Liver (tissue), 8 donors: ENCODE measurements at regions not wholly inside any gene's neighbourhood (a gene's known extent, or its start where the extent isn't known, plus 50 kb on each side); places are given as distances from the start of the nearest gene placed in this dataset.

Experiments used
- DNase-seq: peaks from one replicate; pipeline ENCODE4 v3.0.0-alpha.2; 2017; ENCODE audit warnings: low spot score
- H3K27ac ChIP-seq, 2 donors: one replicate each; pipeline ENCODE4 v1.7.0; 2013; ENCODE audit warnings: inconsistent platforms in 2 of 2, low read length in 2 of 2, control low read depth in 1 of 2, low read depth in 1 of 2, mild to moderate bottlenecking in 1 of 2
- H3K27me3 ChIP-seq, 4 donors: one replicate each; pipeline versions ENCODE4 v1.6.1 to v1.7.0; 2013; ENCODE audit warnings: low read length in 3 of 4, inconsistent platforms in 1 of 4, mild to moderate bottlenecking in 1 of 4, moderate library complexity in 1 of 4; ENCODE audit not compliant: control insufficient read depth in 4 of 4, insufficient read depth in 4 of 4
- H3K36me3 ChIP-seq, 4 donors: one replicate each; pipeline versions ENCODE4 v1.6.1 to v1.7.0; 2013; ENCODE audit warnings: low read length in 3 of 4, mild to moderate bottlenecking in 3 of 4, low read depth in 1 of 4, moderate library complexity in 1 of 4; ENCODE audit not compliant: control insufficient read depth in 4 of 4, insufficient read depth in 3 of 4
- H3K4me1 ChIP-seq, 4 donors: one replicate each; pipeline versions ENCODE4 v1.6.1 to v1.7.0; 2013; ENCODE audit warnings: low read length in 3 of 4, mild to moderate bottlenecking in 3 of 4, moderate library complexity in 1 of 4; ENCODE audit not compliant: control insufficient read depth in 4 of 4, insufficient read depth in 4 of 4
- H3K4me3 ChIP-seq, 3 donors: one replicate each; pipeline versions ENCODE4 v1.6.1 to v1.7.0; 2013; ENCODE audit warnings: low read length in 3 of 3, control low read depth in 1 of 3, low read depth in 1 of 3, mild to moderate bottlenecking in 1 of 3
- H3K9ac ChIP-seq, 2 donors: one replicate each; pipeline ENCODE4 v1.7.0; 2013; ENCODE audit warnings: low read length in 2 of 2, mild to moderate bottlenecking in 2 of 2, moderate library complexity in 2 of 2, control low read depth in 1 of 2, low read depth in 1 of 2
- H3K9me3 ChIP-seq, 4 donors: one replicate each; pipeline versions ENCODE4 v1.6.1 to v1.7.0; 2013; ENCODE audit warnings: low read length in 3 of 4; ENCODE audit not compliant: control insufficient read depth in 4 of 4
- ATF3 ChIP-seq: IDR thresholded peaks from 2 replicates; pipeline ENCODE4 v1.6.1; 2016; ENCODE audit warnings: antibody characterized with exemption
- CTCF ChIP-seq: fragments of 150-350 bp; IDR thresholded peaks from 2 replicates; pipeline ENCODE4 v1.5.1; 2017; ENCODE audit warnings: improper control_type of control experiment, low read depth, low read length; ENCODE audit not compliant: missing input control
- EGR1 ChIP-seq, 2 donors: IDR thresholded peaks; 2 replicates each; pipeline ENCODE4 v1.6.1; 2016 to 2018; ENCODE audit warnings: antibody characterized with exemption in 2 of 2, low read depth in 2 of 2
- FOXA1 ChIP-seq: IDR thresholded peaks from 2 replicates; pipeline ENCODE4 v1.6.1; 2016; ENCODE audit warnings: antibody characterized with exemption
- FOXA2 ChIP-seq: IDR thresholded peaks from 2 replicates; pipeline ENCODE4 v1.6.1; 2016; ENCODE audit warnings: antibody characterized with exemption
- GABPA ChIP-seq, 2 donors: IDR thresholded peaks in 1 of 2; conservative IDR thresholded peaks in 1 of 2; 2 replicates each; pipeline ENCODE4 v1.6.1; 2016; ENCODE audit warnings: antibody characterized with exemption in 2 of 2, mild to moderate bottlenecking in 1 of 2, moderate library complexity in 1 of 2
- HNF4A ChIP-seq, 2 donors: conservative IDR thresholded peaks; 2 replicates each; pipeline ENCODE4 v1.6.1; 2016; ENCODE audit warnings: antibody characterized with exemption in 2 of 2, mild to moderate bottlenecking in 2 of 2
- HNF4G ChIP-seq: IDR thresholded peaks from 2 replicates; pipeline ENCODE4 v1.6.1; 2016; ENCODE audit warnings: antibody characterized with exemption
- JUND ChIP-seq, 2 donors: IDR thresholded peaks; 2 replicates each; pipeline ENCODE4 v1.6.1; 2016; ENCODE audit warnings: antibody characterized with exemption in 2 of 2
- MAX ChIP-seq: IDR thresholded peaks from 2 replicates; pipeline ENCODE4 v1.6.1; 2016; ENCODE audit warnings: antibody characterized with exemption
- RAD21 ChIP-seq, 2 donors: IDR thresholded peaks; 2 replicates each; pipeline ENCODE4 v1.6.1; 2016; ENCODE audit warnings: antibody characterized with exemption in 2 of 2, mild to moderate bottlenecking in 2 of 2
- REST ChIP-seq: IDR thresholded peaks from 2 replicates; pipeline ENCODE4 v1.6.1; 2016; ENCODE audit warnings: antibody characterized with exemption, mild to moderate bottlenecking
- RXRA ChIP-seq, 2 donors: IDR thresholded peaks; 2 replicates each; pipeline ENCODE4 v1.6.1; 2017 to 2018; ENCODE audit warnings: antibody characterized with exemption in 2 of 2, mild to moderate bottlenecking in 1 of 2
- SP1 ChIP-seq: IDR thresholded peaks from 2 replicates; pipeline ENCODE4 v1.6.1; 2018; ENCODE audit warnings: antibody characterized with exemption, mild to moderate bottlenecking
- TAF1 ChIP-seq: conservative IDR thresholded peaks from 2 replicates; pipeline ENCODE4 v1.6.1; 2016; ENCODE audit warnings: antibody characterized with exemption, mild to moderate bottlenecking
- YY1 ChIP-seq: IDR thresholded peaks from 2 replicates; pipeline ENCODE4 v1.6.1; 2016; ENCODE audit warnings: antibody characterized with exemption, mild to moderate bottlenecking
- ZBTB33 ChIP-seq: IDR thresholded peaks from 2 replicates; pipeline ENCODE4 v1.6.1; 2016; ENCODE audit warnings: antibody characterized with exemption
- WGBS: extraction: QIAGEN DNeasy Blood & Tissue Kit; methylation state at CpG from one replicate; pipeline ENCODE4 v1.1.7; 2013; 5-methylcytosine and 5-hydroxymethylcytosine counted together
- donor health status: healthy.
- donor health status: healthy.
- donor health status: healthy.
- donor health status: healthy.
- donor health status: healthy.

GRCh38 chr20:20881808-20882207, 169.4 kb upstream of the RALGAPA2 start:
- peaks cover 0 to 5% (median 0%) of the 10 kb centered on the region in 4 donors for H3K27me3 ChIP-seq
- peaks cover 0 to 2% (median 0%) of the 10 kb centered on the region in 4 donors for H3K9me3 ChIP-seq
- no peak overlapping the region for H3K9ac ChIP-seq
- H3K36me3 ChIP-seq = no peaks in the 10 kb centered on the region
- WGBS = 83% methylated on average over 2 of the region's 2 CpGs
- no peak for DNase-seq
- no peak overlapping the region for H3K4me3 ChIP-seq
- TF ChIP-seq FOXA1 = no peak
- TF ChIP-seq ATF3 = no peak
- no peak for TF ChIP-seq CTCF
- TF ChIP-seq HNF4A (conservative IDR thresholded peaks at IDR 0.05) = no peak
- no peak for TF ChIP-seq ZBTB33
- TF ChIP-seq RXRA (IDR thresholded peaks at IDR 0.05) = no peak
- no peak for TF ChIP-seq RAD21 (IDR thresholded peaks at IDR 0.05)
- TF ChIP-seq YY1 = no peak
- TF ChIP-seq GABPA (IDR thresholded peaks at IDR 0.05 in 1 of 2, conservative IDR thresholded peaks at IDR 0.05 in 1 of 2) = no peak
- no peak for TF ChIP-seq SP1
- no peak for TF ChIP-seq EGR1 (IDR thresholded peaks at IDR 0.05; ENCODE audit: low read depth in 2 of 2)
- TF ChIP-seq REST = no peak
- TF ChIP-seq HNF4G = no peak
- TF ChIP-seq MAX = no peak
- TF ChIP-seq TAF1 = no peak
- H3K4me1 ChIP-seq = no peaks in the 10 kb centered on the region
- H3K27ac ChIP-seq = no peak overlapping the region

- Histone ChIP-seq H3K9ac (no peak overlapping the region), H3K4me3 (no peak overlapping the region), H3K27me3 (peaks cover 0 to 5% (median 1%) of the 10 kb centered on the region in 4 donors), H3K27ac (no peak overlapping the region), H3K36me3 (no peaks in the 10 kb centered on the region), H3K9me3 (peaks cover 0 to 2% (median 0%) of the 10 kb centered on the region in 4 donors), H3K4me1 (no peaks in the 10 kb centered on the region)
- DNase-seq = no peak
- WGBS = 66% methylated on average over 2 of the region's 2 CpGs
- TF ChIP-seq FOXA1 (no peak), JUND (IDR thresholded peaks at IDR 0.05) (no peak), RAD21 (IDR thresholded peaks at IDR 0.05) (no peak), GABPA (IDR thresholded peaks at IDR 0.05 in 1 of 2, conservative IDR thresholded peaks at IDR 0.05 in 1 of 2) (no peak), CTCF (no peak), HNF4G (no peak), EGR1 (IDR thresholded peaks at IDR 0.05; ENCODE audit: low read depth in 2 of 2) (no peak), REST (no peak), TAF1 (no peak), MAX (no peak), HNF4A (conservative IDR thresholded peaks at IDR 0.05) (no peak), FOXA2 (no peak), RXRA (IDR thresholded peaks at IDR 0.05) (no peak)
Observed at GRCh38 chr20:20877079-20877478, 164.6 kb upstream of the RALGAPA2 start.
